Muscle of back (tissue), 3 donors: ENCODE measurements at regions not wholly inside any gene's neighbourhood (a gene's known extent, or its start where the extent isn't known, plus 50 kb on each side); places are given as distances from the start of the nearest gene placed in this dataset.
"Not testable (repeated sequence)": the region's sequence is repeated elsewhere in the genome, so short reads cannot be mapped to it uniquely, and the experiment has no call there.

Source experiments
- DNase-seq, 3 donors: peaks; one replicate each; pipeline versions ENCODE4 v3.0.0 to v3.0.0-alpha.2; 2013

DNA sequence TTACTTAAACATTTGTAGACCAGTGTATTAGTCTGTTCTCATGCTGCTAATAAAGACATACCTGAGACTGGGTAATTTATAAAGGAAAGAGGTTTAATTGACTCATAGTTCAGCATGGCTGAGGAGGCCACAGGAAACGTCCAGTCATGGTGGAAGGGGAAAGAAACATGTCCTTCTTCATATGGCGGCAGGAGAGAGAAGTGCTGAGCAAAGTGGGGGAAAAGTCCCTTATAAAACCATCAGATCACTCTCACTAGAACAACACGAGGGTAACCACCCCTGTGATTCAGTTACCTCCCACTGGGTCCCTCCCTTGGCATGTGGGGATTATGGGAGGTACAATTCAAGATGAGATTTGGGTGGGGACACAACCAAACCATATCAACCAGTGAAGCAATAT lies 247.1 kb downstream of the UTRN start:
- DNase-seq: not testable (repeated sequence)

DNA sequence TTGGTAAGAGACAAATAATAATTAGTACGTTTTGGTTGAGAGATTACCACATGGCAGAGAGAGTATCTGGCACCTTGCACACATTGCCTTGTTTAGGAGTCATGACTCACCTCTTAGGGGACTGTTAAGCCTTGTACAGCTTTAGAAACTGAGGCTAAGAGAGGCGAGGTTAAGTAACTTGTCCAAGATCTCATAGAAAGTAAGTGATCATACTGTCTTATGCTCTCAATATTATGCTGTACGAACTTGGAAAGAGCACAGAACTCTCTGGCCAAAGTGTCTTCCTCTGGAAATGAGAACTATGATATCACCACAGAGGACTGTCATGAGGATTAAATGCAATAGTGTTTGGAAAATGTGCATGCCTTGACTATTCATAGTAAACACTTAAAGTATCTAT lies 249.0 kb downstream of the UTRN start:
- DNase-seq: peak; percentile 77 to 89 (median 79)

DNA sequence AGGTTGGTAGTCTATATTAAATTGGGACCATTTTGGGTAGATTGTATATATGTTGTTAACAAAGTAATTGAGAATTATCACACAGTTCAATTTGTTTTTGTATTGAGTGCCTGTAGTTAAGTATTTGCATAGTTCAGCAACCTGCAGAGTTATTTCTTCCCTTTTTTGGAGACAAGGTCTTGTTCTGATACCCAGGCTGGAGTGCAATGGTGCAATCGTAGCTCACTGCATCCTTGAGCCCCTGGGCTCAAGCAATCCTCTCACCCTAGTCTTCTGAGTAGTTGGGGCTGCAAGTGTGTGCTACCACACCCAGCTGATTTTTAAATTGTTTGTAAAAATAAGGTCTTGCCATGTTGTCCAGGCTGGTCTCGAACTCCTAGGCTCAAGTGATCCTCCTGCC lies 250.5 kb downstream of the UTRN start:
- no peak for DNase-seq

DNA sequence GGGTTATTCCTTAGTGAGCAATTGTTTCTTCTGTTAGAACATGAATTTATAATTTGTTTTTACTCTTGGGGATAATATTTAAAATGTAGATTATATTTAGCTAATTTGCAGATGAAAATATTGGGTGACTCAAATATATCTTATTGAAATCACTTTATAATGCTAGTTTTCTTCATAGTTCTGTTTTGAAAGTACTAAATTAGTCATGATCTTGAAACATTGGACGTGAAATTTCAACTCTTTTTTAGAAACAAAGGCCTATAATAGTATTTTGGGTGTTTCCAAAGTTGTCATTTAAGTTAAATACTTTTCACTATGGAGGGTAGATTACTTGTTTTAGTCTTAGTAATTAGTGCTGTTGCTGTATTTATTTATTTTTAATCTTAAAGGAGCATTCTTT lies 250.9 kb downstream of the UTRN start:
- DNase-seq: no peak

DNA sequence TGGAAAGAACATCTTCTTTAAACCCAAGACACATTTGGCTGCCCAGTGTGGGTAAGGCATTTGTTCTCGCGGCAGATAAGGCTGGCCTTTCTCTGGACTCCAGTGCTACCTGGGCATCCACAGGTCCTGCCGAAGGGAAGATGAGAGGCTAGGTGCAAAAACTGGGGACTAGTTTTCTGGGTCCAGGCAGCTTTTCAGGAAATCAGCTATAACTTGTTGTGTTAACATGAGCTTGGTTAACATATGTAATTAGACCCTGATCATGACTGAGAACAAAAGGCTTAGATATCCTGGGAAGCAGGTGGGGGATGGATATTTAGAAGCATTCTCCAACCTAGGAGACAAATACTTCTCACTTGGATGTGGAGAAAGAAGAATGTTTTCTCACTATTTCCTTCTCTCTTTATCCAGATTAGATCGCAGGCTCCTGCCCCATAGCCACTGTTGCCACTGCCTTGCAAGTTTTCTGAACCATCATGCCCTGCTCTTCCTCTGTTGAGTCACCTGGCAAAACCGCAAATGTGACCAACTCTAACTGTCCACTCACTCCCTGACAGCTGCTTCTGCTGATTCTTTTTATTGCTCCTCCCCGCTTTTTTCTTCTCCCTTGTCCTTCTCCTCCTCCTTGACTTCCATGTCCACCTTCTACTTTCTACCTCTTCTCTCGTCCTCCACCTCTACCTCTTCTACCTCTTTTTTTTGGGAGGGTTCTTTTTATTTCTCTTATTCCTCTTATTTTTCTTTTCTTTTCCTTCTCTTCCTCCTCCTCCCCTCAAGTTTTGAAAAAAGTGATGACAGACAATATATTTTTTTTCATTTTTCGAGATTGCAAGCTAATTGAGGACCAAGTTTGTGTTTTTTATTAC lies 258.1 kb downstream of the UTRN start:
- no peak for DNase-seq

DNA sequence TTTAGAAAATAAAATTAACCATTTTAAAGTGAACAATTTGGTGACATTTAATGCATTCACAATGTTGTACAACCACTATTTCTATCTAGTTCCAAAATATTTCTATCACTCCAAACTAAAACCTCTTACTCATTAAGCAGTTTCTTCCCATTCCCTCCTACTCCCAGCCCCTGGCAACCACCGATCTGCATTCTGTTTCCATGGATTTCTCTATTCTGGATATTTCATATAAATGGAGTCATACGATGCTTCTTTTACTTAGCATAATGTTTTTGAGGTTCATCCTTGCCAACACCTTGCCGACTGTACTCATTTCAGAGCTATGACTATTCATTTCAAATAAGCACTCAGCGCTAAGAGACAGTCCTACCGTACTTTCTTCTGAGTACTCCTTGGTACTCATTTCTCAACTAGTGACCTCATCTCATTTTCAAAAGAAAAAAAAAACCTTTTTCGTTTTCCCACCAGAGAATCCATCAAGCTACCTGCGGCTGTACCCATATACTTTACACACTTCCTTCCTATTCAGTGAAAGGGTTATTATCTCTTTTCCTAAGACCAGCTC lies 259.2 kb downstream of the UTRN start:
- no peak for DNase-seq

DNA sequence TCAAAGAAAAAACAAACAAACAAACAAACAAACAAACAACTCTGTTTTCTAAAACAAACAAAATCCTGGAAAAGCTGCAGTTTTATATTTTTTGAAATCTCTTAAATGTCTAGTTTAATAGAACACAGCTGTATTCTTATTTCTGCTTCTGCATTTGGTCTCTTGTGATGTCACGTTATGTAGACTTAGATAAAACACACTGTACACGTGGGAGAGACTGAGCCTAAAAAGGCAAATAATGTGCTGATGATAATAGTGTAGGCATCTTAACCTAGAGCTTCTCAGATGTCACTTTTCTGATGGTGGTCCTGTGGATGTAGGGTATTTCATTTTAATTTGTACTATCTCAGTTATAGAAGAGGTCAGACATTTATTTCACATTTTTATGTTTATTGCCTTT lies 261.7 kb downstream of the UTRN start:
- DNase-seq: no peak

DNA sequence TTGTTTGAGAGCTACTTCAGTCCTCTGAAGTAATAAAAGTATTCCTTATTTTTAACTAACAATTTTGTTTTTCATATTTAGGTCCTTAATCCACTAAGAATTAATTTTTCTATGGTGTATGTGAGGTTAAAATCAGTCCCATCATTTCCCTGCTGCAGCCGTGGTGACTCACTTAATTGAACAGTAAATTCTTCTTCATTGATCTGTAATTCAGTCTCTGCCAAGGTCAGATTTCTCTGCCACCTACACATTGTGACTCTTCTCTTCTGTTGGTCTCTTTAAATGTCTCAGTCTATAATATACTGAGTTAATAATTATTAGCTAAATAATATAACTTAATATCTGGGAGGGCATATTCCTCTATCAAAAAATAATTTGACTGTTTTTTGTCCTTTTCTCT lies 262.3 kb downstream of the UTRN start:
- DNase-seq: no peak

DNA sequence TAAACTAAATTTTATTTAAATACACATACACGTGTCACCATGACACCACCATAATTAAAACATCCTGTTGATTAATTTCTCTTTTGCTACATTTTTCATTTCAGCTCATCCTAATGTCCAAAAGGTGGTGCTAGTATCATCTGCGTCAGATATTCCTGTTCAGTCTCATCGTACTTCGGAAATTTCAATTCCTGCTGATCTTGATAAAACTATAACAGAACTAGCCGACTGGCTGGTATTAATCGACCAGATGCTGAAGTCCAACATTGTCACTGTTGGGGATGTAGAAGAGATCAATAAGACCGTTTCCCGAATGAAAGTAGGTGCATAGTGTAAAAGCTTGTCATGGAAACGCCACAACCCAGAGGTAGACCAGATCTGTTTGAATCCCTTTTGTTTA lies 263.4 kb downstream of the UTRN start:
- DNase-seq: no peak

DNA sequence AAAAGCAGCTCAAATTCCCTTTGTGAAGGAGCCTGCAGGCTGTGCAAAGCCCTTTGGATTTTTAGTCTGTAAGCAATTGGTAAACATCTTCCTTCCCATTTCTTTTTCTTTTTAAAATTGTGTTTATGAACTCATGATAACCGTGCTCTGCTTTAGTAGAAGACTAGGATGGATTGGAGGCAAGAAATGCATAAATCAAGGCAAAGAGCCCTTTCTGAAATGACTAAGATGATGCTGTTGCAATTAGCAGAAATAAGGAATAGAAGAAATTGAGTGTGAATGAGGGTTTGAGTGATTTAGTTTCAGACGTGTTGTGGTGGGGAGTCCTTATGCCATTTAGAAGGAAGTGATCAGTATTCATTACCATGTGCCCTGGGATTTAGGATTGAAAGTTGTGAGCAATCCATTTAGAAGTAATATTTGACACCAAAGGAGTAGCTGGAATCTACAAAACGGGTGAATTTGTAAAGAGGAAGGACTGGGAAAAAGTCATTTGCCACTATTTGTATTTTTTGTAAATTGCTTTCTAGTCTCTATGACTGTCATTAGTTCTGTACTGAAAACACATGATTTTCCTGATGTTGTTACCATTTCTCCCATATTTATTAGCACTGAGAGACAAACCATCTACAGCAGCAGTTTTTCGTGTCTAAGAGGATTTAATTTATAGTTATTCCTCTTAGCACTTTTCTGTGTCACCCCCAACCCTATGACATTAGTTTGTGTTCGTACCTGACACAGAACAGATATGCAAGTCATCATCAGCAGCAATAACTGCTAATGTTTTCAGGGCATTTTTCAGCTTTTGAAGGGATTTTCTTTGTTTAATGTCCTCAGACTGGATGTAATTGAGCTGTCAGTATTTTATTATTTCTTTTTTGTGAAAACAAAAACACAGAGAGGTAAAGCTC lies 265.0 kb downstream of the UTRN start:
- no peak for DNase-seq

DNA sequence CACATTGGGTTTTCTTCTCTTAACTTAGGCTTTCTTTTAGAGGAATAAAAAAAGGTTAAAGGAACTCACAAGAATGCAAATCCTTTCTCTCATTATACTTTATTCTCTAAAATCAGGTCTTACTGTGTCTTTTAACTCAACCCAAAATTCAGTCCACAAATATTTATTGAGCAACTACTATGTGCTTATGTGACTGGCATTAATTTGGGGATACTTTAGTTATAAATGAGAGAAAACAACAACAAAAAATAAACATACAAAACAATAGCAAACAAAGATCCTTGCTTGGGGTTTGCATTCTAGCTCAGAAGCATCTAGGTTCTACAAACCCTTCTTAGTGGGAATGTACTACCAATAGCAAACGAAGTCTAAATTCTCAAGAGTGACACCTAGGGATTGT lies 266.2 kb downstream of the UTRN start:
- DNase-seq: no peak

DNA sequence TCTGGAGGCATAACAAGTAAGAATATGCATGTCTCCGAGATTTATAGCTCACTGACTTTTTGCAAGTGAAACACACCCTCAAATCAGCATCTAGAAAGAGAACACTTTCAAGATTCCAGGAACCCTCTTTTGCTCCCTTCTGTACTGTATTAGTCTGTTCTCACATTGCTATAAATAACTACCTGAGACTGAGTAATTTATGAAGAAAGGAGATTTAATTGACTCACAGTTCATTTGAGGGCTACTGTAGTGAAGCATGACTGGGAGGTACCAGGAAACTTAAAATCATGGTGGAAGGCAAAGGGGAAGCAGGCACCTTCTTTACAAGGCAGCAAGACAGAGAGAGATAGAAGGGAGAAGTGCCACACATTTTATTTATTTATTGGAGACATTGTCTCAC lies 269.9 kb downstream of the UTRN start:
- DNase-seq: no peak

DNA sequence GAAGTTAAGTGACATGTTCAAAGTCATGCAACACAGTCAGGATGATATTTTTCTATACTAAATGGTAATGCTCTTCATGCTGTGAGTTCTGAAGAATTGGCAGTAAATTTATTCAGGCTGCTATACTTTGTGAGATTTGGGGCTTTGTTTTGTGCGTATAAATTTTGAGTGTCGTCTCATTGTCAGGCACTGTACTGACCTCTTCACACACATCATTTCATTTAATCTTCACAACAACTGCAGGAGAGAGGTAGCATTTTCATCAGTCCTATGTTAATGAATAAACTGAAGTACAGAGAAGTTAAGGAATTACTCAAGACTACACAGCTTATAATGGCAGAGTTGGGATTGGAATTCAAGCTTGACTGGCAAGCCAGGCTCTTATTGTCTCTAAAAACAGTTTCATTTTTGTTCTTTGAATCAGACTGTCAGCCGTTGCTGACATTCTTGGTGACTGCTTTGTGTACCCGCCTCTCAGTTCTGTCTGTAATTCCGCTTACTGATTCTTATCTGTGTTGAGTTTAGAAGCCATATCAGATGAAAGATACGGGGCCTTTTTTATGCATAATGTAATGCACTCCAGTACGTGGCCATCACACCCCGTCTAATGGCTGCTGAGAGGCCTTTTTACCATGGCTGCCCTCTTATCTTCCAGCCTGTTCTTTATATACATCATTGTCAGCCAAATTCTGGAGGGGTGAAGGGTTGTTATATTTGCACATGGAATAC lies 274.9 kb downstream of the UTRN start:
- no peak for DNase-seq

DNA sequence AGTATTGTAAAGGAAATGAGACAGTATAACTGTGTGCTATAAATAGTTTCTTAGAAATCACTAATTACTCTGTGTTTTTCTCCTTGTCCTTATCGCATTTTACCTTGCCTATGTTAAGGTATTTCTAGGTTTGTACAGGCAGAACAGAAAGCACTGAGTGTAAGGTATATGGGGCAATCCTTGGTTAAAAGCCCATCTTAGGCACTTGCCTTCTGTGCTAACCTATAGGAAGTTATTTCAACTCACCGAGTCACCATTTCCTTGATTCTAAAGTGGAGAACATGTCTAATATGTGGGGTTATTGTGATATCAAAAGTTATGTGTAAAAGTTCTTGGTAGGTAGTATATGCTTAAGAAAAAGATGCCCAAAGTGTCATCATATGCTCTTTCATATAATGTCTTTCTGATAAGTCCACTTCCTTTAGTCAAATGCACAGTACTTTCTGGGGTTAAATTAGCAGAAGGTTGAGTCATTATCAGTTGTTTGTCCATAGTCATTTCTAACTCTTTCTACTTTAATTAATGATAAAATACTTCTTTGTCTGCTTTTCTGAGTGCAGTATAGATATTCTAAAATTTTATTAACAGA lies 276.4 kb downstream of the UTRN start:
- DNase-seq: no peak

DNA sequence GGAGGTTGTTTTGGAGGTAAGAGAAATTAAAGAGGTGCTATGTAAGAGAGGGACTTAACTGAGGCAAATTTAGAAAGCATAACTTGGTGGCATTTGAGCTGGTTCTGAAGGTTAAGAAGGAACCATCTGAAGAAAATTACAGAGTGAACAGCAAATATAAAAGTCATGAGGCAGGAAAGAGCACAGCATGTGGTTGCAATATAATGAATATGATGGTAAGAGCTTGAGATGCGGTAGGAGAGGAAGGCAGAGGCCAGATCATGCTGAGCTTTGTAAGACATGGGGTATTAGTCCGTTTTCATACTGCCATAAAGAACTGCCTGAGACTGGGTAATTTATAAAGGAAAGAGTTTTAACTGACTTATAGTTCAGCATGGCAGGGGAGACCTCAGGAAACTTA lies 279.1 kb downstream of the UTRN start:
- DNase-seq: no peak

DNA sequence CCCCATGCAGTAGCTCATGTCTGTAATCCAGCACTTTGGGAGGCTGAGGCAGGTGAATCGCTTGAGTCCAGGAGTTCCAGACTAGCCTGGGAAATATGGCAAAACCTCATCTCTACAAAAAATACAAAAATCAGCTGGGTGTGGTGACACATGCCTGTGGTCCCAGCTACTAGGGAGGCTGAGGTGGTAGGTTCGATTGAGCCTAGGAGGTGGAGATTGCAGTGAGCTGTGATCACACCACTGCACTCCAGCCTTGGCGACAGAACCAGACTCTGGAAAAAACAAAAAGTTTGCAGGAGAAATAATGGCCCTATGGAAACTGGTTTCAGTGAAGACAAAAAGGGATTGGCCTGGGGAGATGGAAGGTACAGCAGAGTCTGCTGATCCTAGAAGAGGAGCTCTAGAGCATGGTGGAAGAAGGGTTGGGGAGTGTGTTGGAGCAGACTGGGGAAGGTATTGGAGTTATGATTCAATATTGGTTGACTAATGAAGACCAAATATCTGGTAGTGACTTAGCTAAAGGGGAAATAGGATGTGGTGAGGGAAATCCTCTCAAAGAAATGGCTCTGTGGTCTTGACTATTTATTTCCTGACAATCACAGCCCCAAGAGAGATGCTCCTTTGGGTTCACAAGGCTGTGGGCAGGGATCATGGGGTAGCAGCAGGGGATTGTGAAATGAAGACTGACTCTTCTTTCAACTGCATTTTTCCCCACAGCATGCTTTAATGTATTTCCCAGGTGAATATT lies 281.9 kb downstream of the UTRN start:
- DNase-seq: no peak

DNA sequence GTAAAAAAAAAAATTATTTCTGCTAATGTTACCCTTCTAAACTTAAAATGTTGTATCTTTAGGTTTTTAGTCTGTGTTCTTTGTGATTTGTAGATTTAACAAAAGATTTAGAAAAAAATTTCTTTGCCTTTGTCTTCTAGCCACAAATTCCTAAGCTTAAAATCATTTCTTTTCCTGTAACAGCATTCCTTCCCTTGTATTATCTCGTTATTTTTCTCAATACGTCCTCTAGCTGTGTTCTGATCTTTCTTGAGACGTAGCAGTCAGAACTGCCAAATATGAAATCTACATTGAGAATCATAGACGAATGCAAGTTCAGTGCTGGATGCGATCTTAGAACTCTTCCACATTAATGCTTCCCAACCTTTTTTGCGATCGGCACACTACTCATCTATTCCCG lies 283.1 kb downstream of the UTRN start:
- DNase-seq: no peak

DNA sequence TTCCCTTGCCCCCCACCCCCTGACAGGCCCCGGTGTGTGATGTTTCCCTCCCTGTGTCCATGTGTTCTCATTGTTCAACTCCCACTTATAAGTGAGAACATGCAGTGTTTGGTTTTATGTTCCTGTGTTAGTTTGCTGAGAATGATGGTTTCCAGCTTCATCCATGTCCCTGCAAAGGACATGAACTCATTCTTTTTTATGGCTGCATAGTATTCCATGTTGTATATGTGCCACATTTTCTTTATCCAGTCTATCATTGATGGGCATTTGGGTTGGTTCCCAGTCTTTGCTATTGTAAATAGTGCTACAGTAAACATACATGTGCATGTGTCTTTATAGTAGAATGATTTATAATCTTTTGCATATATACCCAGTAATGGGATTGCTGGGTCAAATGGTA lies 287.4 kb downstream of the UTRN start:
- not testable (repeated sequence) for DNase-seq

DNA sequence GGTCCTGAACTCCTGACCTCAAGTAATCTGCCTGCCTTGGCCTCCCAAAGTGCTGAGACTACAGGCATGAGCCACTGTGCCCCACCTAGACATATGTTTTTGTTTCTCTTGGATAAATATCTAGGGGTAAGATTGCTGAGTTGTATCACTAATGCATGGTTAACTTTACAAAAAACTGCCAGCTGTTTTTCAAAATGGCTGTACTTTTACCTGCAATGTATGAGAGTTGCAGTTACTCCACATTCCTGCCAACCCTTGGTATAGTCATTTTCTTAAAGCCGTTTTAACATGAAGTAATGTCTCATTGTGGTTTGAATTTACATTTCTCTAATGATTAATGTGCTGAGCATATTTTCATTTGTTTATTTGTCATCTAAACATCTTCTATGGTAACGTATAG lies 289.7 kb downstream of the UTRN start:
- no peak for DNase-seq

DNA sequence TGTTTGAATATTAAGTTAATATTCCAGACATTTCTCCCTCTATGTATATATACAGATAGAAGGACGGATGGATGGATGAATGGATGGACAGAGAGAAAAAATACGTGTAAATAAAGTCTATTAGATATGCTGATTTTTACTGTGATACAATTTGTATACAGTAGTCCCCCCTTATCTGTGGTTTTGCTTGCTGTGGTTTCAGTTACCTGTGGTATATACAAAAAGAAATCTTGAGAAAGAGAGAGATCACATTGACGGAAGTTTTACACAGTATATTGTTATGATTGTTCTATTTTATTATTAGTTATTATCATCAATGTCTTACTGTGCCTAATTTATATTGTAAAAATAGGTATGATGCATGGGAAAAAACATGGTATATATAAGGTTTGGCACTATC lies 290.2 kb downstream of the UTRN start:
- no peak for DNase-seq

DNA sequence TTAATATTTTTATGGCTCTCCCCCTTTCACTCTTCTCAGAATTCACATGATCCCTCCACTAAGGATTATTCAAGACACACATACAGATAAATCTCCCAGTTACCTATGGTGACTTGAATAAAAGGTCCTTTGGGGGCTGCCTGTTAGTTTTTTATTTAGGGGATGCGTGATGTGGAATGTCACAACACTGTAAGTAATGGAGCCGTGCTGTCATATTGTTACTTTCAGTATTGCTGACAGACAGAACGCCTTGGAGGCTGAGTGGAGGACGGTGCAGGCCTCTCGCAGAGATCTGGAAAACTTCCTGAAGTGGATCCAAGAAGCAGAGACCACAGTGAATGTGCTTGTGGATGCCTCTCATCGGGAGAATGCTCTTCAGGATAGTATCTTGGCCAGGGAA lies 291.7 kb downstream of the UTRN start:
- no peak for DNase-seq
